ENCODE measurements at regions not wholly inside any gene's neighbourhood (a gene's known extent, or its start where the extent isn't known, plus 50 kb on each side); places are given as distances from the start of the nearest gene placed in this dataset.

- H3K27me3 ChIP-seq (ENCODE audit: low read depth), result peaks cover 49% of the 10 kb centered on the region
- H3K27ac ChIP-seq (replicated peaks), result no peak overlapping the region
- TF ChIP-seq CTCF (IDR thresholded peaks at IDR 0.05; ENCODE audit: borderline replicate concordance), result no peak
- no peak overlapping the region for H3K4me3 ChIP-seq
- no peaks in the 10 kb centered on the region for H3K9me3 ChIP-seq (replicated peaks)
- DNase-seq, result no peak
- intact Hi-C loops (cut with micrococcal nuclease), result no loop called here
- H3K4me1 ChIP-seq, result no peaks in the 10 kb centered on the region
- no peaks in the 10 kb centered on the region for H3K36me3 ChIP-seq
Measured at GRCh38 chr1:14508613-14509012, 89.9 kb upstream of the KAZN start.

DNA sequence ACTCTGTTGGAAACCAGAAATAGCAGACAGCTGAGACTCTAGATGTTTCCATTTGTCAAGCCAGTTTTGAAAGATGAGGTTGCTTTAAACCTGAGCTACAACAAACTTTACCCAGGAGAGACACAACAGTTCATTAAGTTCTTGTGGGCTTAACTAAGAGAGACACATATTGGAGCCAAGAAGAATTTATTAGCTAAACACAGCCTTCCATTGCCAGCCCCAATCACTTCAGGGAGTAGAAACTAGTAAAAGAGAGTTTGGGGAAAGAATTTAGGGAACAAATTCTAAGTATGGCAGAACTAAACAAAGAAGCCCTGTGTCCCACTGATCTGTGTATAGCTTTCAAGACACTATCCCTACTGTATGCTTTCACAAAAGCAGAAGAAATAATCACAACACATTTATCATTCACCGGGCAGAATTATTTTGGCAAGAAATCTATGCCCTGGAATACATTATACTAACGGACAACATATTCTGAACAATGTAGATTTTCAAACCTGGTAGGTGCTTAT is 87.3 kb upstream of the KAZN start:
- Histone ChIP-seq H3K4me1 (no peaks in the 10 kb centered on the region), H3K27me3 (ENCODE audit: low read depth) (peaks cover 42% of the 10 kb centered on the region), H3K4me3 (no peak overlapping the region), H3K9me3 (replicated peaks) (no peaks in the 10 kb centered on the region), H3K36me3 (no peaks in the 10 kb centered on the region), H3K27ac (replicated peaks) (no peak overlapping the region)
- DNase-seq, result no peak
- intact Hi-C loops (cut with micrococcal nuclease), result no loop called here
- no peak for TF ChIP-seq CTCF (IDR thresholded peaks at IDR 0.05; ENCODE audit: borderline replicate concordance)

GRCh38 chr1:14511796-14512585 is 86.5 kb upstream of the KAZN start:
- TF ChIP-seq CTCF (IDR thresholded peaks at IDR 0.05; ENCODE audit: borderline replicate concordance), result no peak
- Histone ChIP-seq H3K36me3 (no peaks in the 10 kb centered on the region), H3K27me3 (ENCODE audit: low read depth) (peaks cover 42% of the 10 kb centered on the region), H3K4me1 (no peaks in the 10 kb centered on the region), H3K9me3 (replicated peaks) (no peaks in the 10 kb centered on the region), H3K27ac (replicated peaks) (no peak overlapping the region), H3K4me3 (no peak overlapping the region)
- intact Hi-C loops (cut with micrococcal nuclease), result no loop called here
- DNase-seq, result no peak

DNA sequence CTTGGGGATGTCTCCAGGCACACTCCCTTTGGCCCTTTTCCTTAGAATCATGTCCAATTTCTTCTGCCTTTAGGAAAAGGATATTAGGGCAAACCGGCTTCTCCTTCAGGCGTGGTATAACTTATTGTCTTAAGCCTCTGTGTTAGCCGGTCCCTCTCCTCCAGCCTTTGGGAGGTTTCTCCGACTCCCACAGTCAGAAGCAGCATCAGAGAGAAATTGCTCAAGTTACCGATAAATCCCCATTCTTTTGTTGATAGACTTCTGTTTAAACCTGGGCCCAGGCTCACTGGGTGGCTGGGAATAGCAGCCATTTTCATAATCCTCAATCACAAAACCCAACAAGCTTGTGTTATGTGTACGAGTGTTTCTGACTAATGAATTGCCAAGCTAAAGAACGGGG is 85.4 kb upstream of the KAZN start:
- intact Hi-C loops (cut with micrococcal nuclease), result no loop called here
- no peak for DNase-seq
- Histone ChIP-seq H3K27ac (replicated peaks) (no peak overlapping the region), H3K4me3 (no peak overlapping the region), H3K27me3 (ENCODE audit: low read depth) (peaks cover 49% of the 10 kb centered on the region), H3K36me3 (no peaks in the 10 kb centered on the region), H3K4me1 (no peaks in the 10 kb centered on the region), H3K9me3 (replicated peaks) (no peaks in the 10 kb centered on the region)
- no peak for TF ChIP-seq CTCF (IDR thresholded peaks at IDR 0.05; ENCODE audit: borderline replicate concordance)

GRCh38 chr1:14514739-14515138 is 83.7 kb upstream of the KAZN start:
- H3K9me3 ChIP-seq (replicated peaks), result no peaks in the 10 kb centered on the region
- H3K36me3 ChIP-seq, result no peaks in the 10 kb centered on the region
- H3K4me3 ChIP-seq, result no peak overlapping the region
- peaks cover 55% of the 10 kb centered on the region for H3K27me3 ChIP-seq (ENCODE audit: low read depth)
- H3K27ac ChIP-seq (replicated peaks), result no peak overlapping the region
- no peak for TF ChIP-seq CTCF (IDR thresholded peaks at IDR 0.05; ENCODE audit: borderline replicate concordance)
- intact Hi-C loops (cut with micrococcal nuclease), result no loop called here
- no peaks in the 10 kb centered on the region for H3K4me1 ChIP-seq
- DNase-seq, result no peak

Measured in left ventricle myocardium inferior (tissue), 1 donor.